OCI-LY3 (cell line): ENCODE measurements at regions not wholly inside any gene's neighbourhood (a gene's known extent, or its start where the extent isn't known, plus 50 kb on each side); places are given as distances from the start of the nearest gene placed in this dataset.

Source experiments
- EZH2phosphoT487 ChIP-seq: fragments of 200-600 bp; shearing (Covaris generic); IDR thresholded peaks from 2 replicates; pipeline ENCODE4 v1.6.1; 2018; ENCODE audit warnings: antibody characterized with exemption, mixed run types, low read depth
- TF ChIP-seq, protein P1 (sequence below): fragments of 200-600, 300-600 bp; sonication (generic); IDR thresholded peaks from 2 replicates; pipeline ENCODE4 v1.5.1; 2014; ENCODE audit warnings: antibody characterized with exemption, low read length, low read depth

DNA sequence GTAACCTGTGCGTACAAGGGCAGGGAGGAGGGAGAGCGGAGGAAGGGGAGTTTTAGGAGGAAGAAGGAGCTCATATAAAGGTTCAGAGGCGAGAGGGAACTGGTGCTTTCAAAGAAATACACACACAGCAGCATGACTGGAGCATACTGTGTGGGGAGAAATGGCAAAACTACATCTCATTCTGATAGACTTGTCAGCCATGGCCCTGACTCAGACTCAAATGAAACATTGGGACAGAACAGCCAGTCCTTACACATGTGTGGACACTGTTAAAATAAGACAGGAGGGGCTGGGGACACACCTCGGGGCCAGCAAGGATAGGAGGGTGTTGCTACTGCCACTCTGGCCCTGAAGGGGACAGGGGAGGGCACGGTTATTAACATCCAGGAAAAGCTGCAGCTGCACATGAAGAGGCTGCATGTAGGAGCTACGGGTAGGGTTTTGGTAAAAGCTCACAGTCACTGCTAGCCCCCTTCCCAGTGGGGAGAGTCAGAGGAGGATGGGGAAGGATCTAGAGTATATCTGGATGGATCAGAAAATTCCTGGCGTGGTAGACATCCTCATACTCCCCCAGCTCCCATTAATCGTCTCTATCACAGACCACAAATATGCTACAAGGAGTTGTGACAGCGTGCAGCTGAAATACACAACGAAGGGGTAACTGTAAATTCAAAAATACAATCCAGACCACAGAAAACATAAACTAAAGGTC lies 110.5 kb downstream of the GATA6 start:
- TF ChIP-seq, protein P1, sequence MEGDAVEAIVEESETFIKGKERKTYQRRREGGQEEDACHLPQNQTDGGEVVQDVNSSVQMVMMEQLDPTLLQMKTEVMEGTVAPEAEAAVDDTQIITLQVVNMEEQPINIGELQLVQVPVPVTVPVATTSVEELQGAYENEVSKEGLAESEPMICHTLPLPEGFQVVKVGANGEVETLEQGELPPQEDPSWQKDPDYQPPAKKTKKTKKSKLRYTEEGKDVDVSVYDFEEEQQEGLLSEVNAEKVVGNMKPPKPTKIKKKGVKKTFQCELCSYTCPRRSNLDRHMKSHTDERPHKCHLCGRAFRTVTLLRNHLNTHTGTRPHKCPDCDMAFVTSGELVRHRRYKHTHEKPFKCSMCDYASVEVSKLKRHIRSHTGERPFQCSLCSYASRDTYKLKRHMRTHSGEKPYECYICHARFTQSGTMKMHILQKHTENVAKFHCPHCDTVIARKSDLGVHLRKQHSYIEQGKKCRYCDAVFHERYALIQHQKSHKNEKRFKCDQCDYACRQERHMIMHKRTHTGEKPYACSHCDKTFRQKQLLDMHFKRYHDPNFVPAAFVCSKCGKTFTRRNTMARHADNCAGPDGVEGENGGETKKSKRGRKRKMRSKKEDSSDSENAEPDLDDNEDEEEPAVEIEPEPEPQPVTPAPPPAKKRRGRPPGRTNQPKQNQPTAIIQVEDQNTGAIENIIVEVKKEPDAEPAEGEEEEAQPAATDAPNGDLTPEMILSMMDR = no peak
- TF ChIP-seq EZH2phosphoT487 = no peak
